Left cardiac atrium (tissue), 4 donors: ENCODE measurements at regions not wholly inside any gene's neighbourhood (a gene's known extent, or its start where the extent isn't known, plus 50 kb on each side); places are given as distances from the start of the nearest gene placed in this dataset.

ENCODE experiments used
- ATAC-seq, 2 donors: fragments of 200-7000 bp; cut with Tn5 transposase; one replicate each; pipeline ENCODE4 v1.9.1; 2020; ENCODE audit warnings: mild to moderate bottlenecking in 2 of 2, moderate library complexity in 2 of 2
- DNase-seq: peaks from one replicate; pipeline ENCODE4 v3.0.0-alpha.2; 2020
- intact Hi-C, 2 donors: fragments of 100-400 bp; cut with DNase I; formaldehyde crosslinking; loops; one replicate each; pipeline versions ENCODE4 v1.14.1 to v1.15.1; 2022 to 2023
- donor health status: DM: no; HTN: yes; CAD: no.
- donor health status: DM: no; HTN: yes; CAD: no; lungs with severe emphysema.
- donor health status: DM: yes; HTN: yes; CAD: no.
- donor health status: Dilated cardiomyopathy.

- ATAC-seq = no peak
- intact Hi-C loops = no loop called here
Observed at GRCh38 chr2:150182566-150183235, 304.8 kb downstream of the RND3 start.

GRCh38 chr2:150178591-150178990 is 308.9 kb downstream of the RND3 start:
- DNase-seq (no peak), ATAC-seq (no peak)
- intact Hi-C loops = no loop called here

More at GRCh38 chr2:150182566-150183235, 304.8 kb downstream of the RND3 start:
- DNase-seq = no peak

- intact Hi-C loops = no loop called here
- ATAC-seq = no peak
- DNase-seq = no peak
Observed at GRCh38 chr2:150174971-150175421, 312.5 kb downstream of the RND3 start.

GRCh38 chr2:150174056-150174805 is 313.2 kb downstream of the RND3 start:
- ATAC-seq (no peak), DNase-seq (no peak)
- intact Hi-C loops = no loop called here

- intact Hi-C loops = no loop called here
- no peak for DNase-seq
- no peak for ATAC-seq
Observed at GRCh38 chr2:150171065-150171548, 316.4 kb downstream of the RND3 start.

GRCh38 chr2:150169237-150169629 is 318.2 kb downstream of the RND3 start:
- intact Hi-C loops = no loop called here
- ATAC-seq (peak; percentile 82 to 95), DNase-seq (peak; percentile 64)

- DNase-seq = no peak
- peak; percentile 24 to 55 for ATAC-seq
- intact Hi-C loops = no loop called here
Observed at GRCh38 chr2:150168595-150169236, 318.8 kb downstream of the RND3 start.

- ATAC-seq (peak in 1 of 2 donors; percentile 48), DNase-seq (no peak)
- intact Hi-C loops = no loop called here
Observed at GRCh38 chr2:150167711-150168110, 319.8 kb downstream of the RND3 start.

- ATAC-seq = peak in 1 of 2 donors; percentile 82
Observed at GRCh38 chr2:150166313-150167051, 321.0 kb downstream of the RND3 start.

GRCh38 chr2:150165988-150166312 is 321.5 kb downstream of the RND3 start:
- intact Hi-C loops = no loop called here
- no peak for DNase-seq
- ATAC-seq = no peak

More at GRCh38 chr2:150166313-150167051, 321.0 kb downstream of the RND3 start:
- intact Hi-C loops = no loop called here
- no peak for DNase-seq

- intact Hi-C loops = no loop called here
- ATAC-seq (no peak), DNase-seq (no peak)
Observed at GRCh38 chr2:150165442-150165841, 322.0 kb downstream of the RND3 start.

GRCh38 chr2:150162241-150162942 is 325.1 kb downstream of the RND3 start:
- intact Hi-C loops = no loop called here
- DNase-seq (no peak), ATAC-seq (no peak)

- no peak for ATAC-seq
- intact Hi-C loops = no loop called here
- DNase-seq = no peak
Observed at GRCh38 chr2:150160058-150160457, 327.4 kb downstream of the RND3 start.

GRCh38 chr2:150159300-150159699 is 328.2 kb downstream of the RND3 start:
- no peak for ATAC-seq
- no peak for DNase-seq
- intact Hi-C loops = no loop called here

GRCh38 chr2:150156876-150157275 is 330.6 kb downstream of the RND3 start:
- intact Hi-C loops = no loop called here
- DNase-seq (no peak), ATAC-seq (no peak)

- no peak for DNase-seq
- intact Hi-C loops = no loop called here
- ATAC-seq = no peak
Observed at GRCh38 chr2:150156415-150156814, 331.1 kb downstream of the RND3 start.

- intact Hi-C loops = no loop called here
- no peak for DNase-seq
- no peak for ATAC-seq
Observed at GRCh38 chr2:150154308-150154797, 333.1 kb downstream of the RND3 start.

- no peak for ATAC-seq
- intact Hi-C loops = no loop called here
- no peak for DNase-seq
Observed at GRCh38 chr2:150153646-150154307, 333.7 kb downstream of the RND3 start.
